EH (cell line): ENCODE measurements at regions not wholly inside any gene's neighbourhood (a gene's known extent, or its start where the extent isn't known, plus 50 kb on each side); places are given as distances from the start of the nearest gene placed in this dataset.

Experiments used
- DNase-seq: peaks from one replicate; pipeline ENCODE4 v3.0.0-alpha.2; 2015; ENCODE audit warnings: low read depth

DNA sequence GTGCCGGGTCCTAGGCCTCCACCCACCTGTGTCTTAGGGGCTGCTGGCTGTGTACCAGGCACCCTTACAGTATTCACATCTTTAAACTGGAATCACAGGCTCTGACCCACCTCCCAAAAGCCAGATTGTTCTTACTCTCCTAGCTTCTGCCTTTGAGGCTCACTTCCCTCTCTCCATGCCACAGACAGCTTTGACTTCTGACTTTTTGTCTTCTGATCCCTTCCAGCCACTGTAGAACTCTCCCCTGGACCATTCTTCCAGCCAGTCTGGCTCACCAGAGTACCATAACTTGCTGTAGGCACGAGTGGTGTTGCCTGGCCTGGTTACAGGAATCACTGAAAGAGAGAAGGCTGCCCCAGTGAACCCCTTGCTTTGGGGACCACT, 58.1 kb upstream of the STUM start:
- no peak for DNase-seq

DNA sequence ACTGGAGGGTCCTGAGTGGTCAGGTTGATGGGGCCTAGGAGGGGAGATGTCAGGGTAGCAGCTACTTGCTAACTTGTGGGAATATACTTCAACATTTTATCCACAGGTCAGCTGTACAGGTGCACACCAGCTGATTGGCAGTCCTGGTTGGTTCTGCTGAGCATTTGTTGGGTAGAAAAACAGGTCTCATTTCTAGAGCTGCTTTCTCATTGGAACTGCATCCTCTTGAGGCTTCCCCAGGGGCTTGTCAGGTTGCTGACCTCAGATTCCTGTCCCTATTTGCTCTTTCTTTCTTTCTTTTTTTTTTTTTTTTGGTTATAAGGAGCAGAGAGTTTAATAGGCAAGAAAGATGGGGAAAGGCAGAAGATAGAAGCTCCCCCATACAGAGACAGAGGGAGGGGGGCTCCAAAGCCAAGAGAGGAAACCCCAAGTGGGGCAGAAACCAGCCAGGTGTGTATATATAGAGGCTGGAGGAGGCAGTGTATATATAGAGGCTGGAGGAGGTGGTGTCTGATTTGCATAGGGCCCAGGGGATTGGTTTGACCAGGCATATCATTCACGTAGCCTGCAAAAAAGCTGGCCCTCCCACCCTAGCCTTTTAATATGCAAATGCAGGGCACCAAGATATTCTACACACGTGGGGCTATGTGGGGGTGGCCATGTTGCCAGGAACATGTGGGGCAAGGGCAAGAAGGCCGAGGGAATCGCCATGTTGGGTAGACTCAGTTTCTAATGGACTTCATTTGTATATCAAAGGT, 57.3 kb upstream of the STUM start:
- DNase-seq: no peak

DNA sequence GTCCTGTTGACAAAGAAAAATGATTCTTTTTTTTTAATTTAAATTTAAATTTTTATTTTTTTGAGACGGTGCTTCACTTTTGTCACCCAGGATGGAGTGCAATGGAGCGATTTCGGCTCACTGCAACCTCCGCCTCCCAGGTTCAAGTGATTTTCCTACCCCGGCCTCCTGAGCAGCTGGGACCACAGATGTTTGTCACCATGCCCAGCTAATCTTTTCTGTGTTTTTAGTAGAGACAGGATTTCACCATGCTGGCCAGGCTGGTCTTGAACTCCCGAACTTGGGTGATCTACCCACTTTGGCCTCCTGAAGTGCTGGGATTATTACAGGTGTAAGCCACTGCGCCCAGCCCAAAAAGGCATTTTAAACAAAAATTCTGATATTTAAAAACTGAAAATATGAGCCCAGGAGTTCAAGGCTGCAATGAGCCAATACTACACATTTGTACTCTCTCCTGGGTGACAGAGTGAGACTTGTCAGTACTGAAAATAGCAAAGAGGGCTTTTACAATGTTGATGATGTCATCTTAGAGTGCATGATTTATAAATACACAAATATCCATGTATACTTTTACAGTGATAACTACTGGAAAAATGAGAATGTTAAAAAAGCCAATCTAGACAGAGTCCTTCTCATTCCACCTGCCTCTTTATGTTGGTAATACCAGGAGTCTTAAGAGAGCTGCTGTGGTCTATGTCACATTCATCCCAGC, 56.0 kb upstream of the STUM start:
- DNase-seq: no peak

DNA sequence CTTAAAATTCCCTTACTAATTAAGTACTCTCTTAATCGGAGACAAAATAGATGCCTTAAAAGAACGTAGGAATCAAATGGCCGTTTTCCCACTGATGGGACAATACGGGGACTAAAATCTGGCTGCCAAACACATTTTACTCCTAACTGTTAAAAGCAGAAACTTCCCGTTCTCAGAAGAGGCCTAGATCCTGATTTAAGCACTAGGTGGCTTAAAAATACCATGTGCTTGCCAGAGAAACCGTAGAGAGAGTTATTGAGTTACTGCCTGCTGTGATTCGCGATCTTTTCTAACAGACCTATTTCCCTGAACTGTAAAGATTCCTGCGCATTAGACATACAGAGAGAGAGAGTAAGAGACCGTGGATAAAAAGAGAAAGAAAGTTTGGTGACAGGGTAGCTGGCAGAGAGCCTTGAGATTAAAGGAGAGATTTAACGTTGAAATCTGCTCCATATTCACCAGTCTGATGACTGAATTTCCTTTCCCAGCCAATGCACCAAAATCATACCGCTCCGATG, 54.4 kb upstream of the STUM start:
- peak; percentile 3 for DNase-seq

DNA sequence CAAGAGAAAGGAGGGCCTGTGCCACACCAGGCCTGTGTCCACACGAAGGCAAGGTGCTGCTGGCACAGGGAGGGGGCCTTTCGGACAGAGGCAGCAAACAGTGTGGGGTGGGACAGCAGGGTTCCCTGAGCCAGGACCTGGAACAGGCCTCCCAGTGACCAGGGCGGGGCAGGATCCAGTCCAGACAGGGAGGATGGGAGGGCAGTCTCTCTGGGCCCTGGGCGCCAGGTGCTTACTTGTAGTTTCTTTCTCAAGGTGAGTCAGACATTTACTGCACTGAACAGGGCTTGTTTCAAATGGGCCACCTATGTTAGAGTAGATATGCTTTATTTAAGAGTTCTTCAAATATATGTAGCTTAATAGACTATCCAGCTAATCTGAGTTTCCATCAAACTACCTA, 52.8 kb upstream of the STUM start:
- DNase-seq: no peak

DNA sequence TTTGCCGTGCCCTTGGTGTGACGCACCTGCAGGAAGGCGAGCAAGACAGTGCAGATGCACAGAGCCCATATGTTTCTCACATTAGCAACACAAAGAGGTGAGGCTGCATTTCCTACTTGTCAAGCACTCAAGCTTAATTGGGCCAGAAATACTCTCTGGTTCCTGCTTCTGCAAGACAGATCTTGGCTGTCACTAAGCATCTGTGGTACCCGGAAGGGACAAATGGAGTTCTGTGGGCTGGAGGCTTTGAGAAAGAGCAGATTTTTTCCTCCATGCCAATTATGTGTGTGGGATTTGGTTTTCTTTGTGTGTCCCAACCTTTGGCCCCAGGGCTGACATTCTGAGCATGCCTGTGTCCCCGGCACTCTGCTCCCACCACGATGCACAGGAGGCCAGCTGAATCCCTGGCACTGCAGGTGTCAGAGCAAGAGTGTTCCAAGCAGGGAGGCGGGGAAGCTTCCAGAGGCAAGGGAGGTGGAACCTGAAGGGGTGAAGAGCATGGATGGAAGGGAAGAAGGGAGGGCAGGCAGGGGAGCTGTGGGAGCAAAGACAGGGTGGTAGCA, 52.0 kb upstream of the STUM start:
- no peak for DNase-seq

DNA sequence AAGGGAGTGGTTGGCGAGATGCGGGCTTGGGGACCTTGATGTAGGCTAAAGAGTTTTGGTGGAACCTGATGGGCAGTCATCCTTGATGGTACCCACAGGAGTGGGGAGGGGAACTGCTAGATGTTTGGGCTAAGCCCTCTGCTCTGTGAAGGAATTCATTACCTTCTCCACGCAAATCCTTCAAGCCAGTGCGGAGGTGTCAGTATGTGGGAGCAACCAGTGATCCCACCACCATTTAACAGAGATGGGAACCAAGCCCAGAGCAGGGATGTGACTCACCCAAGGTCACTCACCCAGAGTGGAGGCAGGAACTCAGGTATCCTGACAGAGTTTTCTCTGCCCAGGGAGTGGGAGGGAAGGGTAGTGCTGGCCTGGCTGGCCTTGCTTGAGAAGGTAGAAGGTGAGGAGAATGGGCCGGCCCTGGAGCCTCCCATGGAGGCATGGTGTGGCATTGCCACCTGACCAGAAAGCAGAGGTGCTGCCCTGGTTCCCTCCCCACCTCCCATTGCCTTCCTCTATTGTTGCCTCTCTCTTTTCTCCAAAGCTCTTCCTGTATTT, 51.2 kb upstream of the STUM start:
- no peak for DNase-seq

DNA sequence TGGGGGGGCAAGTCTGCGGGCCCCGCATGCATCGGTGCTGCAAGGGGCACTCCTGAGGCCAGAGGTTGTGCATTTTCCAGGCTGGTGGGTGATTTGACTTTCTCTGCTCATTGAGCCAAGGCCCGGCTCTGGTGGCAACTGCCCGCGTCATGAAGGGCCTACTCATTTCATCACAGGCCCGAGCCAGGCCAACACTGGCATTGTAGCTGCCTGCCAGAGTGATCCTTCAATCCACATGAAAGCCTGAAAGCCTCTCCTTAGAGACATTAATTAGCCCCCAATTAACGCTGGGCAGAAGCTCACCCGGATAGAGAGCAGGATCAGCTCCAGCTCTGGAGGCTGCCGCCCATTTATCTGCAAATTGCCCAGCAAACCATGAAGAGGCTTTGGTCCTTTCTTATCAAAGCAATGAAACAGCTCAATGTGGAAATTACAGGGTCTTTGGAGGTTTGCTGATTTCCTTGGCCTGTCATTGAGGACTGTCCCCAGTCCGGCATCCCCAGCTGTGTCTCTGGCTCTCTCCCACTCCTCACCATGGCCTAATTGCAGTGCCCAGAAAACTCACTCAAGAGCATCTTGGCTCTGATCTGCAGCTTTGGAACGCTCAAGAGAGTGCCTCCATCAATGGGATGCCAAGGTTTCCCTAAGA, 50.4 kb upstream of the STUM start:
- DNase-seq: no peak

DNA sequence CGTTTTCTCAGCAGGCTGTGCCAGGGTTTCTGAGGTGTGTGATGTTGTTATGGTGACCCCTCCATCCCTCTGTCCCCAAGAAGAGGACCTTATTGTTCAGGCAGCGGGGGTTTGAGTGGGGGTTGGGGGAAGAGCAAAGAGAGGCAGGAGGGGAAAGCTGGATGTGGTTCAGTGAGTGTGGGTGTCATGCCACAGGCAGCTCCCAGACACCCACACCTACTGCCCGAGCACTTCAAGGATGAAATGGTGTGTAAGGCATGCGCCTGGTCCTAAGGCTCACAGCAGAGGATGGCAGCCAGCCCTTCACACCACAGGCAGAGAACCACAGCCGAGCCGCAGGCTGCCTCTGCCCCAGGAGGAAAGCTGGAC, 49.9 kb upstream of the STUM start:
- DNase-seq: no peak
